H1 (cell line): ENCODE measurements at regions not wholly inside any gene's neighbourhood (a gene's known extent, or its start where the extent isn't known, plus 50 kb on each side); places are given as distances from the start of the nearest gene placed in this dataset.

ENCODE experiments used
- CTCF ChIA-PET: fragments of 300-600 bp; sonication (Branson Sonifier 250); formaldehyde crosslinking; loops from one replicate; lab custom pipeline; 2021; ENCODE audit not compliant: partially characterized antibody; lab: Charles Lee
- POLR2A ChIA-PET: fragments of 300-600 bp; sonication (Branson Sonifier 250); formaldehyde crosslinking; loops from one replicate; lab custom pipeline; 2021; ENCODE audit warnings: inconsistent platforms; ENCODE audit not compliant: partially characterized antibody; lab: Charles Lee
- DNase-seq, 2 experiments: peaks; one replicate each; pipeline versions ENCODE4 v3.0.0 to v3.0.0-alpha.2; 2010 to 2022; ENCODE audit warnings: low spot score in 2 of 2, low read depth in 1 of 2, mixed read lengths in 1 of 2
- FAIRE-seq: peaks from 2 replicates; lab custom pipeline; 2011; peaks lifted over from hg19 to GRCh38; lab: Jason Lieb, UNC
- H2AFZ ChIP-seq: 2 replicates; pipeline ENCODE4 v1.8.1; 2012; ENCODE audit warnings: low read length, inconsistent platforms
- H2AK5ac ChIP-seq: 2 replicates; pipeline ENCODE4 v1.6.1; 2013; ENCODE audit warnings: low read depth, low read length
- H2BK120ac ChIP-seq: replicated peaks from 2 replicates; pipeline ENCODE3; 2013; ENCODE audit warnings: low read depth, low read length, inconsistent platforms
- H2BK12ac ChIP-seq: 2 replicates; pipeline ENCODE4 v1.6.1; 2013; ENCODE audit warnings: low read depth, low read length
- H2BK15ac ChIP-seq: 2 replicates; pipeline ENCODE4 v1.6.1; 2013; ENCODE audit warnings: low read length
- H2BK20ac ChIP-seq: 2 replicates; pipeline ENCODE4 v1.6.1; 2013; ENCODE audit warnings: low read length
- H2BK5ac ChIP-seq: 2 replicates; pipeline ENCODE4 v1.6.1; 2013; ENCODE audit warnings: low read depth, low read length
- H3K14ac ChIP-seq: 2 replicates; pipeline ENCODE4 v1.6.1; 2013; ENCODE audit warnings: inconsistent platforms; ENCODE audit not compliant: insufficient read length
- H3K18ac ChIP-seq: 2 replicates; pipeline ENCODE4 v1.6.1; 2013; ENCODE audit warnings: low read length; ENCODE audit errors: extremely low read depth
- H3K23ac ChIP-seq: 2 replicates; pipeline ENCODE4 v1.6.1; 2013; ENCODE audit warnings: inconsistent platforms; ENCODE audit not compliant: insufficient read length
- H3K23me2 ChIP-seq: 2 replicates; pipeline ENCODE4 v1.6.1; 2013; ENCODE audit warnings: low read depth, low read length
- H3K27ac ChIP-seq: 2 replicates; pipeline ENCODE4 v1.6.1; 2011; ENCODE audit warnings: low read depth, low read length, inconsistent platforms
- H3K27me3 ChIP-seq, 4 experiments: replicated peaks in 1 of 4; 1 replicate in 1 of 4; 2 replicates in 3 of 4; pipeline versions ENCODE4 v1.6.1 to v1.8.1; 2011 to 2013; ENCODE audit warnings: low read length in 3 of 4, mild to moderate bottlenecking in 3 of 4, inconsistent platforms in 2 of 4, mixed read lengths in 2 of 4, moderate library complexity in 1 of 4; ENCODE audit not compliant: control insufficient read depth in 3 of 4, insufficient read depth in 3 of 4; ENCODE audit errors: extremely low read depth in 1 of 4
- H3K36me3 ChIP-seq, 4 experiments: 2 replicates each; pipeline versions ENCODE4 v1.6.1 to v1.8.1; 2011 to 2013; ENCODE audit warnings: mild to moderate bottlenecking in 4 of 4, low read length in 3 of 4, moderate library complexity in 2 of 4, control low read depth in 1 of 4, inconsistent platforms in 1 of 4; ENCODE audit not compliant: insufficient read depth in 4 of 4, control insufficient read depth in 2 of 4
- H3K4ac ChIP-seq: replicated peaks from 2 replicates; pipeline ENCODE3; 2013; ENCODE audit warnings: low read length, low read depth, mixed read lengths, inconsistent platforms; ENCODE audit not compliant: insufficient read length
- H3K4me1 ChIP-seq, 4 experiments: replicated peaks in 1 of 4; 1 replicate in 1 of 4; 2 replicates in 3 of 4; pipeline versions ENCODE4 v1.6.1 to v1.8.1; 2011 to 2013; ENCODE audit warnings: low read length in 3 of 4, inconsistent platforms in 2 of 4, mixed read lengths in 1 of 4; ENCODE audit not compliant: insufficient read depth in 4 of 4, control insufficient read depth in 3 of 4
- H3K4me2 ChIP-seq, 2 experiments: 2 replicates each; pipeline versions ENCODE4 v1.6.1 to v1.8.1; 2011 to 2013; ENCODE audit warnings: low read depth in 2 of 2, low read length in 2 of 2, control low read depth in 1 of 2, inconsistent platforms in 1 of 2, mild to moderate bottlenecking in 1 of 2; ENCODE audit not compliant: insufficient read depth in 1 of 2
- H3K4me3 ChIP-seq, 4 experiments: fragments of 200-600, 300-600 bp in 1 of 4; sonication (generic), shearing (Covaris generic), sonication (Bioruptor Twin) in 1 of 4; 2 replicates each; pipeline versions ENCODE4 v1.5.1 to v1.8.1; 2011 to 2016; ENCODE audit warnings: low read length in 4 of 4, low read depth in 3 of 4, control low read depth in 2 of 4, inconsistent platforms in 2 of 4, mild to moderate bottlenecking in 2 of 4, mixed read lengths in 1 of 4, moderate library complexity in 1 of 4; ENCODE audit not compliant: insufficient read depth in 2 of 4; ENCODE audit errors: extremely low read depth in 1 of 4
- H3K56ac ChIP-seq: replicated peaks from 2 replicates; pipeline ENCODE3; 2013; ENCODE audit warnings: low read depth, mild to moderate bottlenecking, mixed read lengths, low read length, inconsistent platforms; ENCODE audit not compliant: insufficient read length
- H3K79me1 ChIP-seq: 2 replicates; pipeline ENCODE4 v1.6.1; 2013; ENCODE audit warnings: low read depth, low read length, control low read depth
- H3K79me2 ChIP-seq, 2 experiments: 2 replicates each; pipeline versions ENCODE4 v1.6.1 to v1.8.1; 2012 to 2013; ENCODE audit warnings: low read length in 2 of 2, mild to moderate bottlenecking in 2 of 2, inconsistent platforms in 1 of 2; ENCODE audit not compliant: insufficient read depth in 2 of 2, control insufficient read depth in 1 of 2
- H3K9ac ChIP-seq, 4 experiments: replicated peaks in 1 of 4; 1 replicate in 1 of 4; 2 replicates in 3 of 4; pipeline versions ENCODE4 v1.6.1 to v1.8.1; 2011 to 2013; ENCODE audit warnings: low read depth in 3 of 4, low read length in 3 of 4, control low read depth in 2 of 4, mild to moderate bottlenecking in 2 of 4, moderate library complexity in 2 of 4, inconsistent platforms in 1 of 4; ENCODE audit errors: extremely low read depth in 1 of 4
- H3K9me3 ChIP-seq, 2 experiments: 2 replicates each; pipeline versions ENCODE4 v1.6.1 to v1.8.1; 2012 to 2013; ENCODE audit warnings: mild to moderate bottlenecking in 2 of 2, moderate library complexity in 2 of 2, control low read depth in 1 of 2, inconsistent platforms in 1 of 2, low read depth in 1 of 2, low read length in 1 of 2, mixed read lengths in 1 of 2; ENCODE audit not compliant: insufficient read depth in 2 of 2
- H4K20me1 ChIP-seq, 2 experiments: replicated peaks in 1 of 2; 2 replicates each; pipeline versions ENCODE3 to v1.8.1; 2011 to 2013; ENCODE audit warnings: inconsistent platforms in 2 of 2, low read length in 2 of 2, mild to moderate bottlenecking in 1 of 2; ENCODE audit not compliant: insufficient read depth in 2 of 2, control insufficient read depth in 1 of 2
- H4K5ac ChIP-seq: 2 replicates; pipeline ENCODE4 v1.6.1; 2013; ENCODE audit warnings: low read length, low read depth, mixed read lengths, inconsistent platforms; ENCODE audit not compliant: insufficient read length
- H4K8ac ChIP-seq: 2 replicates; pipeline ENCODE4 v1.8.0; 2013; ENCODE audit warnings: mild to moderate bottlenecking, moderate library complexity, low read length, inconsistent platforms; ENCODE audit not compliant: insufficient read depth; ENCODE audit errors: extremely low read depth
- H4K91ac ChIP-seq: replicated peaks from 2 replicates; pipeline ENCODE3; 2013; ENCODE audit warnings: low read length, mixed read lengths, inconsistent platforms; ENCODE audit not compliant: insufficient read length
- CBX5 ChIP-seq: fragments of 300-800, 300-1000 bp; sonication (generic); IDR thresholded peaks from 2 replicates; pipeline ENCODE4 v1.7.1; 2016; ENCODE audit warnings: antibody characterized with exemption, low read length, low read depth
- CEBPB ChIP-seq: IDR thresholded peaks from 2 replicates; pipeline ENCODE4 v1.6.1; 2012; ENCODE audit warnings: low read depth, low read length
- POLR2A ChIP-seq, 2 experiments: IDR thresholded peaks; 1 replicate in 1 of 2; 2 replicates in 1 of 2; pipeline ENCODE4 v1.6.1; 2011; ENCODE audit warnings: low read depth in 2 of 2, low read length in 2 of 2, mild to moderate bottlenecking in 2 of 2; ENCODE audit errors: control extremely low read depth in 1 of 2
- RBBP5 ChIP-seq: IDR thresholded peaks from 2 replicates; pipeline ENCODE4 v1.7.1; 2012; ENCODE audit warnings: low read depth, mild to moderate bottlenecking, inconsistent platforms, low read length, moderate library complexity, borderline replicate concordance
- SP1 ChIP-seq: IDR thresholded peaks from 2 replicates; pipeline ENCODE4 v1.6.1; 2011; ENCODE audit warnings: low read depth, low read length
- SUZ12 ChIP-seq: fragments of 200-600 bp; sonication (generic); IDR thresholded peaks from 2 replicates; pipeline ENCODE4 v1.6.1; 2012; ENCODE audit warnings: mild to moderate bottlenecking, inconsistent platforms, low read length, moderate library complexity, mixed read lengths
- WGBS, 2 experiments: shearing (Covaris generic) in 1 of 2; methylation state at CpG; one replicate each; pipeline versions ENCODE4 v1.1.6 to v1.1.7; 2013 to 2015; ENCODE audit warnings: low lambda C conversion rate in 2 of 2, mixed read lengths in 2 of 2, inconsistent platforms in 1 of 2, low coverage in 1 of 2, missing lambda C conversion rate in 1 of 2; ENCODE audit not compliant: insufficient replicate concordance in 2 of 2, insufficient coverage in 1 of 2, insufficient read length in 1 of 2; ENCODE audit errors: extremely low coverage in 1 of 2, missing lambda C conversion rate in 1 of 2; 5-methylcytosine and 5-hydroxymethylcytosine counted together
- TF ChIP-seq, protein P1 (sequence below): IDR thresholded peaks from 2 replicates; pipeline ENCODE4 v1.6.1; 2012; ENCODE audit warnings: inconsistent platforms
- TF ChIP-seq, protein P2 (sequence below): IDR thresholded peaks from 2 replicates; pipeline ENCODE4 v1.6.1; 2012; ENCODE audit warnings: inconsistent platforms

DNA sequence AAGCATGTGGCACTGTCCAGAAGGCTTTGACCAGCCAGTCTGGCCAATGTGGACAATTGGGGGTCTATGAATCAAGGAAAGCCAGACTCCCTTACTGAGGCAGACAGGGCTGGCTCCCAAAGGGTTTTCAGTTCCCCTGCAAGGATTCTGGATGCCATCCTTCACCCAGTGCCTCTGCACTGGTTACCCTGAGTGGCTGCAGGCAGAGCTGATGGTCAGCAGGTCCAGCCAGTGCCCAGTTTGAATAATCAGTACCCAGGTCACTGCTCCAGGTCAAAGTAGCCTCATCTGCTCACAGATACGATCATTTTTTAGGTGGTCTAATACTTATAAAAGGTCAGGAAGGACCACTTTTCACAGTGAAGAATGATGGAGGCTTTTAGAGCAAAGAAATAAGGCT lies 52.2 kb upstream of the MAMLD1 start:
- H3K36me3 ChIP-seq: no peaks in the 10 kb centered on the region
- H3K79me1 ChIP-seq: no peaks in the 10 kb centered on the region
- H2BK20ac ChIP-seq: no peak overlapping the region
- no peak overlapping the region for H2BK15ac ChIP-seq
- H3K9ac ChIP-seq: no peak overlapping the region
- no peaks in the 10 kb centered on the region for H3K79me2 ChIP-seq
- no peak overlapping the region for H3K4ac ChIP-seq
- H2BK5ac ChIP-seq: no peak overlapping the region
- no peak overlapping the region for H3K4me2 ChIP-seq
- H2BK12ac ChIP-seq: no peak overlapping the region
- H3K9me3 ChIP-seq: no peaks in the 10 kb centered on the region
- 67% methylated on average over 1 of the region's 1 CpG; no CpG with 5 or more reads in 1 of the 2 experiments for whole genome bisulfite sequencing, 2 experiments
- H2AFZ ChIP-seq: no peak overlapping the region
- H3K27ac ChIP-seq: no peak overlapping the region
- no peaks in the 10 kb centered on the region for H3K23me2 ChIP-seq
- no peak overlapping the region for H3K18ac ChIP-seq
- no peak overlapping the region for H4K91ac ChIP-seq
- TF ChIP-seq SUZ12 (no peak), CEBPB (no peak), CBX5 (no peak), POLR2A (IDR thresholded peaks at IDR 0.05; ENCODE audit: control extremely low read depth in 1 of 2, low read depth in 2 of 2, low read length in 2 of 2) (no peak), RBBP5 (no peak), SP1 (no peak)
- TF ChIP-seq, protein P1, sequence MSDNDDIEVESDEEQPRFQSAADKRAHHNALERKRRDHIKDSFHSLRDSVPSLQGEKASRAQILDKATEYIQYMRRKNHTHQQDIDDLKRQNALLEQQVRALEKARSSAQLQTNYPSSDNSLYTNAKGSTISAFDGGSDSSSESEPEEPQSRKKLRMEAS: no peak
- TF ChIP-seq, protein P2, sequence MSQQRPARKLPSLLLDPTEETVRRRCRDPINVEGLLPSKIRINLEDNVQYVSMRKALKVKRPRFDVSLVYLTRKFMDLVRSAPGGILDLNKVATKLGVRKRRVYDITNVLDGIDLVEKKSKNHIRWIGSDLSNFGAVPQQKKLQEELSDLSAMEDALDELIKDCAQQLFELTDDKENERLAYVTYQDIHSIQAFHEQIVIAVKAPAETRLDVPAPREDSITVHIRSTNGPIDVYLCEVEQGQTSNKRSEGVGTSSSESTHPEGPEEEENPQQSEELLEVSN: no peak
- H3K56ac ChIP-seq: no peak overlapping the region
- no peaks in the 10 kb centered on the region for H4K20me1 ChIP-seq
- FAIRE-seq (no peak), DNase-seq (no peak)
- no peak overlapping the region for H3K14ac ChIP-seq
- ChIA-PET CTCF (no interaction called here), POLR2A (no interaction called here)
- H3K4me3 ChIP-seq: no peak overlapping the region
- no peak overlapping the region for H2AK5ac ChIP-seq
- H3K23ac ChIP-seq: no peak overlapping the region
- H4K8ac ChIP-seq: no peak overlapping the region
- H4K5ac ChIP-seq: no peak overlapping the region
- no peaks in the 10 kb centered on the region for H3K4me1 ChIP-seq
- no peaks in the 10 kb centered on the region for H3K27me3 ChIP-seq
- no peak overlapping the region for H2BK120ac ChIP-seq
